ENCODE measurements at regions not wholly inside any gene's neighbourhood (a gene's known extent, or its start where the extent isn't known, plus 50 kb on each side); places are given as distances from the start of the nearest gene placed in this dataset.
"Not testable (repeated sequence)": the region's sequence is repeated elsewhere in the genome, so short reads cannot be mapped to it uniquely, and the experiment has no call there.

- ATAC-seq = no peak
Measured at GRCh38 chr9:95784318-95784717, 91.2 kb upstream of the ERCC6L2 start.

DNA sequence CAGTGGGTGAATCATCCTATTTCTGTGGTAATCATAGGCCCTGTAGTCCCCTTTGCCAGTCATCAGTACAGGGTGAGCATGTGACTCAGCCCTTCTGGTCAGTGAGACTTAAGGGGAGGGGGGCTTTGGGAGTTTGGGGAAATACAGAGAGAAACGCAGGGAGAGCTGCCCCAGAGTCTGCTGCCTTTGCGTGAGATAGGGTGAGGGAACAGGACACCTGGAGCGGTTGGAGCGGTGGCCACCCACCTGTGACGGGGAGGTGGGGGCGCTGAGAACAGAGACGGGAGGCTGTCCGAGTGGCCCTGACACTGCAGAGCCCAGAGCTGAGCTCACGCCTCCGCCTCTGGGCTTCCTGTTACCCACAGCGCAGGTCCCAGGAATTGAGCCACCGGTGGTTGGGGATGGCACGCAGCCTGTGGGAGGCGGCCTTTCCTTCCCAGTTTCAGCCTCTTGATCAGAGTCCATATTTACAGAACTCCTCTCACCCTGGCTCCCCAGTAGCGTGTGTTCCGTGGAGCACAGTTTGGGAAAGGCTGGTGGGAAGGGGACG is 92.0 kb upstream of the ERCC6L2 start:
- no peak for ATAC-seq

GRCh38 chr9:95780751-95781150 is 94.7 kb upstream of the ERCC6L2 start:
- ATAC-seq = no peak

- no peak for ATAC-seq
Measured at GRCh38 chr9:95780121-95780520, 95.4 kb upstream of the ERCC6L2 start.

GRCh38 chr9:95779597-95779996 is 95.9 kb upstream of the ERCC6L2 start:
- ATAC-seq = not testable (repeated sequence)

GRCh38 chr9:95778957-95779356 is 96.5 kb upstream of the ERCC6L2 start:
- no peak for ATAC-seq

DNA sequence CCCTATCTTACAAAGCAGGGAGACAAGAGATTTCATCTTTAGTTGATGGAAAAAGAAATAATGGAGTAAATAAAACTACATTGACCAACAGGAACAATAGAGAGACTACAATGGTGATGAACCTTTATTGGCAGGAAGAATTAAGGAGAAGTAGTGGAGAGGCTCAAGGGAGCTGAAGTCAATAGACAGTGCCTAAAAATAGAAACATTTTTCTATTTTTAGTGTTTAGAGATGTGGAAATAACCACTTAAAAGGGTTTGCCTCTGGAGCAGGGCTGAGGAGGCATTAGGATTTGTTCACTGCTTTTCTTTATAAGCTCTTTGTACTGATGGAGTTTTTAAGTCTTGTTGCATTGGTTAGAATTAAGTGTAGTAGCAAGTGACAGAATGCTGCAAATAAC is 98.4 kb upstream of the ERCC6L2 start:
- no peak for ATAC-seq

GRCh38 chr9:95776176-95776575 is 99.3 kb upstream of the ERCC6L2 start:
- ATAC-seq = no peak

DNA sequence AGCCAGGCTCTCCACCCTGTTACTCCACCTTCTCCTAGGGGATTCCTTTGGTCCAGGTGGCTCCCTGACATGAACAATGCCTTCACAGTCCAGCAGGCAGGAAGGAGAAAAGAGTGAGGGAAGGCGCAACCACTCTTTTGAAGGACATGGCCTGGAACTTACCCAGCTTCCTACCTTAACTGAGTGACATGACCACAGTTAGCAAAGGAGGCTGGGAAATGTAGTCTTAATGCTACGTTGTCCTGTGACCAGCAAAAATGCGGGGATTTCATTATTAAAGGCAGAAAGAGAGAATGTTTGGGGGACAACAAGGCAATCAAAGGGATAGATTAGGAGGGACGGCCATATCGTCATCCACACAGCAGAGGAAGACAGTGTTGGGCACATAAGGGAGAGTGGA is 100.3 kb upstream of the ERCC6L2 start:
- ATAC-seq = no peak

DNA sequence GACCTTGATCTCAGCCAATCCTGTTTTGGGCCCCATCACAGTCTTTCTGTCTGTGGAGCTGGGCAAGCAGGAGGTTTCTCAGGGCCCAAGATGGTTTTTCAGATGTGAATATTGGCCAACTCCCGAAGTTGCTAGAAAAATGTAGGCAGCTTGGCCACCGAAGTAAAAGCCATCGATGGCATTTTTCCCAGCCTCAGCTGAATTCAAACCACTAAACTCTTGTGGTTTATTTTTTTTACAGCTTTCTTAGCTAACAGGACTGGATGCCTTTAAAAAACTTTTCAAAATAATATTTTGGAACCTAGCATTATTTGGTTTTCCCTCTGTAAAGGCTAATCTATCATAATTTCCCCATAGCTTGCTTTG is 102.5 kb upstream of the ERCC6L2 start:
- no peak for ATAC-seq

DNA sequence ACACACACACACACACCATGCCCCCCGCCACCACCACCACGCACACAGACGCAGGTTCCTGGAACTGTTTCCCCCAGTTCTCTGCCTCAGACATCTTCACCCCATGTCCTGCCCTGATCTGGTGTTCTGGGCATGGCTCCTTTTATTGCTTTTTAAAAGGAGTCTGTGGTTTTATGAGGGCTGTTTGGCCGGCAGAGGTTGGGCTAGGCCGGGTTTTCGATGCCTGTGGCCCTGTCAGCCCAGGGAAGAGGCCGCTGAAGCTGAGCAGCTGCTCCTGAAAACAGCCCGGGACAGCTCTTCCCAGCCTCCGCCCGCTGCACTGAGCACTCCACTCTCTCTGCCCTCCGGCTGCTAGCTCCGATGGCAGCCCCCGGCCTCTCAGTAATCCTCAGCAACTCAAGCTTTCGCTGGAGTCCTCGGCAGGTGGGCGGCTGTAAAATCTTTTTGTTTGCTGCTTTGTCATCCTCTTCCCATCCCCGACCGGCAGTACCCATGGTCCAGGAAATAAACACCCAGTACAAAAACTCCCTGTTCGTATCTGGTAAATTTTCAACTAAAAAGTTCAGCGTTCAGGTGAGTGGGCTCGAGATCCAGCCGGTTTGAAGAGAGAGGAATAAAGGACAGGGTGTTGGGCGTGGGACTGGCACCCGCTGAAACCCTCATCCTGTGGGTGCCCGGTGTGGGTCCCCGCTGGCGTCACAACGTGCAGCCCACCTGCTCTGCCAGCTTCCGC is 103.0 kb upstream of the ERCC6L2 start:
- no peak for ATAC-seq

- ATAC-seq = no peak
Measured at GRCh38 chr9:95771556-95772246, 103.8 kb upstream of the ERCC6L2 start.

GRCh38 chr9:95770653-95771131 is 104.8 kb upstream of the ERCC6L2 start:
- no peak for ATAC-seq

GRCh38 chr9:95769909-95770433 is 105.5 kb upstream of the ERCC6L2 start:
- peak; percentile 77 for ATAC-seq

- ATAC-seq = no peak
Measured at GRCh38 chr9:95769473-95769872, 106.0 kb upstream of the ERCC6L2 start.

DNA sequence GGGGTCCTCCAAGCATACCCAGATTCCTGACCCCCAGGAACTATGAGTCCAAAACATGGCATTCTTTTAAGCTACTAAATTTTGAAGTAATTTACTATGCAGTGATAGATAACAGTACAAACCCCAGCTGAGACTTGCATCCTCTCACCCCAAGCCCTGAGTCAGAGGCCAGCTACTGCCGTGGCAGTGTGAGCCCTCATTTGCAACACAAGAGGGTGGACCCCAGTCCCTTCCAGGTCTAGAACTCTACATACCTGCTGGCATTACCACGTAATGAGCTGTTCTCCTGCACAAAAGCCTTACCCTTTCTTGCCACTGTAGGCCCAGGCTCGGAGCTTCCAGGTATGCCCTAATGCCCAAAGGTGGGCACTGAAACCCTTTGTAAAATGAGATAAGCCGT is 108.6 kb upstream of the ERCC6L2 start:
- no peak for ATAC-seq

GRCh38 chr9:95764533-95765319 is 110.8 kb upstream of the ERCC6L2 start:
- no peak for ATAC-seq

DNA sequence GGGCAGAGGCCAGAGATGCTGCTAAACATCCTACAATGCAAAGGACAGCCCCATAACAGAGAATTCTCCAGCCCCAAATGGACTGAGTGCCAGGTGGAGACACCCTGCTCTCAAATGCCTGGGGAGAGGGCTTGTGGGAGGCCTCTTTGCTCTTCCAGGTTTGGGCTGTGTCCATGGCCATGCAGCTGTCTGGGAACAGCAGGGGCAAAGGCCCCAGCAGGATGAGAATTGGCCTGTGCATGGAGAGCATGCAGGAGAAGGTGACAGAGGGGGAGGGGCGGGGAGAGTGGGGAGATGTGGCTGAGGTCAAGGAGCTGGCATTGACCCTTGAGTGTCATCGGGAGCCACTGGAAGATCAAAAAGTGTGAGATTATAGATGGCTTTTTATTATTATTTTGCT is 111.5 kb upstream of the ERCC6L2 start:
- ATAC-seq = no peak

DNA sequence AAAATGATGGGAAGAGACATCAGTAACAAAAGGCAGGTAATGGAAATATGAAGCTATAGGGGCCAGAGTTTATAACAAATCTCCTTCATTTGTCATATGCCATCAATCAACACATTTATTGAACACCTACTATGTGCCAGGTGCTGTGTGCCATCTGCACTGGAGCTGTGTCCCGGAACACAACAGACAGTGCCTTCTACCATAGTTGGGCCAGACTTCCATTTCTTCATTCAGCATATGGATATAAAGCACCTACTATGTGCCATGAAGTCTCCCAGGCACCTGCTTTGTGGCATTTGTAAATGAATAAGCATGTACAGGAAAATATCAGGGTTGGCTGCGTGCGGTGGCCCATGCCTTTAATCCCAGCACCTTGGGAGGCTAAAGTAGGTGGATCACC is 112.5 kb upstream of the ERCC6L2 start:
- no peak for ATAC-seq

DNA sequence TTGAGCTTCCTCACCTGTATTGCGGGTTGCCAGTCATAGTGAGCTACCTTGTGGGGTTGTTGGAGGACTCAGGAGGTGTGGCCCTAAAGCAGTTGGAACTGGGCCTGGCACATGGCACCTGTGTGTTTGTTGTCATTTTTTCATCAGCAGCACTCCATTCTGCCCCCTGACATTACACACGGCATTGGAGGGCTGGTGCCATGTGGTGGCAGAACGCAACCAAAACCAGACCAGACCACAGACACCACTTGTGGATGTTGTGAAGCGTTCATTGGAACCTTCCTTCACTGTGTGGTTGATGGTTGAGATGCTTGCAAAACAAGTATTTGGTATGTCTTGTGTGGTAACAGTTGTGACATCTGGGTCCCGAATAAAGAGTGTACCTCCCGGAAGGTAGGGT is 113.2 kb upstream of the ERCC6L2 start:
- ATAC-seq = no peak

DNA sequence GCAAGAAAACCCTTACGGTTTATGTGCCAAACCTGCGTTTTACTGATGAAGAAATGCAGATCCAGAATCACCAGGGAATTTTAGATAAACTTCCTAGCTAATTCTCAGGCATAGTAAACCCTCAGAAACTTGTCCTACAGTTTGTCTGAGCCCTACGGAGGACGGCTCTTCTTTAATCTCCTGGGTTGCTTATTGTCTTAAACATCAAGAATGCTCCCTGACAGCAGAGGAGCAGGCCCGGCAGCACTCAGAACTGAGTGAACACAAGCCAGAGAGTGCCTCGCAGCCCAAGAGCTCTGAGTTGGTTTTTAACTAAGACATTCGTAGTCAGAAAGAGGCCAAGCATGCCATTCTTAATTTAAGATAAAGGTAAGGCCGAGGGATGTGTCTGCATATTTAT is 114.7 kb upstream of the ERCC6L2 start:
- ATAC-seq = no peak

- ATAC-seq = no peak
Measured at GRCh38 chr9:95757439-95757838, 118.1 kb upstream of the ERCC6L2 start.

DNA sequence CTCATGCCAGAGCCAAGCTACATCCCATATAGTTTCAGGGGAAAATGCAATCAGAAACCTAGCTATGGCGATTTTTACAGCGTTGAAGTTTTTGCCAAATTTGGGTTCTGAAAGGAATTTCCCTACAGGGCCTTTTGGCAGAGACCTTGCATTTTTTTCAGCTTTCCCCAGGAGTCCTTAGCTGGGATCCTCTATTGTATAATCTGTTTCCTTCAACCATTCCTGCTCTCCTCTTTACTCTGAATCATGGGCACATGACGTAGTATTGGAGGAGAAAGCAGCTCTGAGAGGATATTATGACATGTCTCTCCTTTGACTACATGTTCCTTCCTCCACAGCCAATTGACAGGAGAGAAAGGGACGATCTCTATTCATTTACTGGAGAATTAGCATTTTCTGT is 118.5 kb upstream of the ERCC6L2 start:
- ATAC-seq = peak; percentile 28

Data from esophagus mucosa (tissue), 1 donor.